ENCODE measurements at regions not wholly inside any gene's neighbourhood (a gene's known extent, or its start where the extent isn't known, plus 50 kb on each side); places are given as distances from the start of the nearest gene placed in this dataset.
A peak's percentile ranks its signal among the peaks of the same experiment; 100 is the strongest.

GRCh38 chr15:62922514-62922913 lies 120.0 kb upstream of the TPM1 start:
- H3K4me3 Mint-ChIP-seq = no peak overlapping the region
- no peaks in the 10 kb centered on the region for H3K36me3 Mint-ChIP-seq
- no peak overlapping the region for H3K27ac Mint-ChIP-seq
- peaks cover 17 to 19% of the 10 kb centered on the region in 2 donors for H3K27me3 Mint-ChIP-seq
- no peaks in the 10 kb centered on the region for H3K4me1 Mint-ChIP-seq (ENCODE audit: low read depth in 2 of 2)
- ATAC-seq (no peak), DNase-seq (ENCODE audit: low spot score) (no peak)
- H3K9me3 Mint-ChIP-seq = no peaks in the 10 kb centered on the region

- H3K4me3 Mint-ChIP-seq = no peak overlapping the region
- H3K4me1 Mint-ChIP-seq (ENCODE audit: low read depth in 2 of 2) = no peaks in the 10 kb centered on the region
- H3K9me3 Mint-ChIP-seq = no peaks in the 10 kb centered on the region
- ATAC-seq = no peak
- no peaks in the 10 kb centered on the region for H3K36me3 Mint-ChIP-seq
- no peak for DNase-seq (ENCODE audit: low spot score)
- H3K27me3 Mint-ChIP-seq = peaks cover 21 to 37% of the 10 kb centered on the region in 2 donors
- no peak overlapping the region for H3K27ac Mint-ChIP-seq
Measured at GRCh38 chr15:62925875-62926274, 116.7 kb upstream of the TPM1 start.

GRCh38 chr15:62927196-62927595 lies 115.4 kb upstream of the TPM1 start:
- Mint-ChIP-seq H3K27ac (no peak overlapping the region), H3K4me3 (no peak overlapping the region), H3K36me3 (no peaks in the 10 kb centered on the region), H3K4me1 (ENCODE audit: low read depth in 2 of 2) (no peaks in the 10 kb centered on the region), H3K9me3 (no peaks in the 10 kb centered on the region), H3K27me3 (peaks cover 22 to 44% of the 10 kb centered on the region in 2 donors)
- no peak for DNase-seq (ENCODE audit: low spot score)
- ATAC-seq = no peak

GRCh38 chr15:62927836-62928235 lies 114.7 kb upstream of the TPM1 start:
- H3K27ac Mint-ChIP-seq = no peak overlapping the region
- H3K9me3 Mint-ChIP-seq = no peaks in the 10 kb centered on the region
- no peaks in the 10 kb centered on the region for H3K36me3 Mint-ChIP-seq
- no peaks in the 10 kb centered on the region for H3K4me1 Mint-ChIP-seq (ENCODE audit: low read depth in 2 of 2)
- ATAC-seq (no peak), DNase-seq (ENCODE audit: low spot score) (no peak)
- no peak overlapping the region for H3K4me3 Mint-ChIP-seq
- peaks cover 26 to 48% of the 10 kb centered on the region in 2 donors for H3K27me3 Mint-ChIP-seq

GRCh38 chr15:62928242-62928999 lies 114.1 kb upstream of the TPM1 start:
- Mint-ChIP-seq H3K9me3 (no peaks in the 10 kb centered on the region), H3K27ac (no peak overlapping the region), H3K27me3 (peaks cover 26 to 42% of the 10 kb centered on the region in 2 donors), H3K4me3 (no peak overlapping the region), H3K4me1 (ENCODE audit: low read depth in 2 of 2) (no peaks in the 10 kb centered on the region), H3K36me3 (no peaks in the 10 kb centered on the region)
- DNase-seq (ENCODE audit: low spot score) = no peak
- no peak for ATAC-seq

- H3K9me3 Mint-ChIP-seq = no peaks in the 10 kb centered on the region
- DNase-seq (ENCODE audit: low spot score) = no peak
- no peak for ATAC-seq
- no peaks in the 10 kb centered on the region for H3K36me3 Mint-ChIP-seq
- peaks cover 25 to 43% of the 10 kb centered on the region in 2 donors for H3K27me3 Mint-ChIP-seq
- no peaks in the 10 kb centered on the region for H3K4me1 Mint-ChIP-seq (ENCODE audit: low read depth in 2 of 2)
- no peak overlapping the region for H3K27ac Mint-ChIP-seq
- no peak overlapping the region for H3K4me3 Mint-ChIP-seq
Measured at GRCh38 chr15:62929000-62929357, 113.6 kb upstream of the TPM1 start.

- H3K36me3 Mint-ChIP-seq = no peaks in the 10 kb centered on the region
- peaks cover 30 to 52% of the 10 kb centered on the region in 2 donors for H3K27me3 Mint-ChIP-seq
Measured at GRCh38 chr15:62931650-62932049, 110.9 kb upstream of the TPM1 start.

GRCh38 chr15:62932436-62932835 lies 110.1 kb upstream of the TPM1 start:
- H3K27ac Mint-ChIP-seq = no peak overlapping the region
- H3K4me1 Mint-ChIP-seq (ENCODE audit: low read depth in 2 of 2) = peaks cover 4 to 6% of the 10 kb centered on the region in 2 donors
- no peak overlapping the region for H3K4me3 Mint-ChIP-seq
- DNase-seq (ENCODE audit: low spot score) (no peak), ATAC-seq (no peak)
- H3K27me3 Mint-ChIP-seq = peaks cover 30 to 49% of the 10 kb centered on the region in 2 donors
- H3K9me3 Mint-ChIP-seq = no peaks in the 10 kb centered on the region
- H3K36me3 Mint-ChIP-seq = no peaks in the 10 kb centered on the region

More at GRCh38 chr15:62931650-62932049, 110.9 kb upstream of the TPM1 start:
- Mint-ChIP-seq H3K4me3 (no peak overlapping the region), H3K27ac (no peak overlapping the region), H3K9me3 (no peaks in the 10 kb centered on the region), H3K4me1 (ENCODE audit: low read depth in 2 of 2) (peaks cover 4 to 6% of the 10 kb centered on the region in 2 donors)
- ATAC-seq (no peak), DNase-seq (ENCODE audit: low spot score) (no peak)

GRCh38 chr15:62933386-62933785 lies 109.2 kb upstream of the TPM1 start:
- H3K27me3 Mint-ChIP-seq = peaks cover 35 to 43% of the 10 kb centered on the region in 2 donors
- H3K4me1 Mint-ChIP-seq (ENCODE audit: low read depth in 2 of 2) = peaks cover 4 to 10% of the 10 kb centered on the region in 2 donors
- ATAC-seq (no peak), DNase-seq (ENCODE audit: low spot score) (no peak)
- H3K36me3 Mint-ChIP-seq = no peaks in the 10 kb centered on the region
- no peaks in the 10 kb centered on the region for H3K9me3 Mint-ChIP-seq
- no peak overlapping the region for H3K27ac Mint-ChIP-seq
- no peak overlapping the region for H3K4me3 Mint-ChIP-seq

GRCh38 chr15:62934236-62934971 lies 108.1 kb upstream of the TPM1 start:
- DNase-seq (ENCODE audit: low spot score) = no peak
- peaks cover 4 to 10% of the 10 kb centered on the region in 2 donors for H3K4me1 Mint-ChIP-seq (ENCODE audit: low read depth in 2 of 2)
- no peak overlapping the region for H3K4me3 Mint-ChIP-seq
- H3K36me3 Mint-ChIP-seq = no peaks in the 10 kb centered on the region
- peak overlapping the region in 1 of 2 donors; percentile 66 for H3K27ac Mint-ChIP-seq
- ATAC-seq = no peak
- no peaks in the 10 kb centered on the region for H3K9me3 Mint-ChIP-seq
- peaks cover 33 to 41% of the 10 kb centered on the region in 2 donors for H3K27me3 Mint-ChIP-seq

- DNase-seq (ENCODE audit: low spot score) (no peak), ATAC-seq (peak; percentile 75 to 83)
- H3K36me3 Mint-ChIP-seq = no peaks in the 10 kb centered on the region
- H3K9me3 Mint-ChIP-seq = no peaks in the 10 kb centered on the region
- peaks cover 5 to 10% of the 10 kb centered on the region in 2 donors for H3K4me1 Mint-ChIP-seq (ENCODE audit: low read depth in 2 of 2)
- peak overlapping the region; percentile 2 to 72 for H3K27ac Mint-ChIP-seq
- H3K4me3 Mint-ChIP-seq = peak overlapping the region; percentile 19
- peaks cover 29 to 36% of the 10 kb centered on the region in 2 donors for H3K27me3 Mint-ChIP-seq
Measured at GRCh38 chr15:62935300-62936081, 107.1 kb upstream of the TPM1 start.

GRCh38 chr15:62938825-62939224 lies 103.7 kb upstream of the TPM1 start:
- DNase-seq (ENCODE audit: low spot score) = no peak
- Mint-ChIP-seq H3K9me3 (no peaks in the 10 kb centered on the region), H3K4me3 (no peak overlapping the region), H3K4me1 (ENCODE audit: low read depth in 2 of 2) (peaks cover 9 to 14% of the 10 kb centered on the region in 2 donors), H3K27me3 (peaks cover 39 to 44% of the 10 kb centered on the region in 2 donors), H3K27ac (no peak overlapping the region), H3K36me3 (no peaks in the 10 kb centered on the region)
- ATAC-seq = no peak

- ATAC-seq (no peak), DNase-seq (ENCODE audit: low spot score) (no peak)
- Mint-ChIP-seq H3K27ac (peak overlapping the region in 1 of 2 donors; percentile 27), H3K4me1 (ENCODE audit: low read depth in 2 of 2) (peaks cover 9 to 14% of the 10 kb centered on the region in 2 donors), H3K36me3 (no peaks in the 10 kb centered on the region), H3K27me3 (peaks cover 38 to 44% of the 10 kb centered on the region in 2 donors), H3K9me3 (no peaks in the 10 kb centered on the region), H3K4me3 (peak overlapping the region; percentile 46)
Measured at GRCh38 chr15:62940093-62940754, 102.3 kb upstream of the TPM1 start.

Data from natural killer cell treated with Interleukin-12 subunit alpha and Interleukin-12 subunit beta and Interleukin-15 and Interleukin-18, amount 100 ng/mL, for 72 hours (primary cell).